SH-SY5Y (cell line): ENCODE measurements at regions not wholly inside any gene's neighbourhood (a gene's known extent, or its start where the extent isn't known, plus 50 kb on each side); places are given as distances from the start of the nearest gene placed in this dataset.

Experiments used
- GATA2 ChIP-seq: IDR thresholded peaks from 2 replicates; pipeline ENCODE4 v1.6.1; 2011; ENCODE audit warnings: mild to moderate bottlenecking, low read depth, low read length
- GATA3 ChIP-seq: IDR thresholded peaks from 2 replicates; pipeline ENCODE4 v1.6.1; 2011; ENCODE audit warnings: low read depth, mild to moderate bottlenecking, low read length, moderate library complexity

DNA sequence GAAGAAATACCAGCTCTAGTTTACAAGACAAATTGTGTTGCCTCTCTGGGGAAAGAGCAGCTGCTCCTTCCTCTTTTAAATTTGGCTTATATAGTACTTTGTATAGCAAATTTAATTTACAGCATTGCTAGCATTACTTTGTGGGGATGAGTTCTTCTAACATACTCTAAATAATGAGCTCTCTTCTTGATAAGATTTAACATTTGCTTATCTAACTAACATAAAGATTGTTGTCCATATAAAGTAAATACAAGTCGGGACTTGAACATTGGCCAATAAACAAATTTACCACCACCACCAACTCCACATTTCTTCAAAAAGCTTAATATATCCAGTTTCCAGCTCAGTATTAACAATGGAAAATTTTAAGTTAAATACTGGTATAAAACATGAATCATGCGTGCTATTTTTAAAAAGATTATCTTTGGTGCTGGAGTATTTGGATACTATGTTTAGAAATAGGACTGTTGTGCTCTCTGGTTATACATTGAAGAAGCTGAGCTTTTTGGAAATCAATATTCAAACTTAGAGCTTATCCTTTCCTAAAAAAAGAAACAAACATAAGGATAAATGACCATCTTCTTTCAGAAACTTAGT lies 1146.9 kb upstream of the GJE1 start:
- TF ChIP-seq GATA2 (no peak), GATA3 (no peak)
